H1 (cell line): ENCODE measurements at regions not wholly inside any gene's neighbourhood (a gene's known extent, or its start where the extent isn't known, plus 50 kb on each side); places are given as distances from the start of the nearest gene placed in this dataset.
A peak's percentile ranks its signal among the peaks of the same experiment; 100 is the strongest.

Source experiments
- ATF3 ChIP-seq: IDR thresholded peaks from 2 replicates; pipeline ENCODE4 v1.6.1; 2011; ENCODE audit warnings: low read depth, mild to moderate bottlenecking, low read length; ENCODE audit not compliant: insufficient read depth
- CEBPB ChIP-seq: IDR thresholded peaks from 2 replicates; pipeline ENCODE4 v1.6.1; 2012; ENCODE audit warnings: low read depth, low read length
- CHD7 ChIP-seq: fragments of 300-600 bp; sonication (generic); IDR thresholded peaks from 2 replicates; pipeline ENCODE4 v1.7.1; 2012; ENCODE audit warnings: low read length, moderate library complexity, mild to moderate bottlenecking, inconsistent platforms; ENCODE audit not compliant: insufficient replicate concordance
- KDM4A ChIP-seq: IDR thresholded peaks from one replicate; pipeline ENCODE4 v1.7.1; 2012; ENCODE audit warnings: low read depth, mild to moderate bottlenecking, moderate library complexity, low read length, inconsistent platforms; ENCODE audit not compliant: severe bottlenecking

GRCh38 chr4:139607502-139608060, 51.6 kb upstream of the SETD7 start (continued):
- TF ChIP-seq CHD7, result no peak
- TF ChIP-seq KDM4A, result no peak
- TF ChIP-seq CEBPB, result peak; percentile 83; the same call in 1 of the 2 replicates
- TF ChIP-seq ATF3, result no peak
